HEK293T (cell line): ENCODE measurements at regions not wholly inside any gene's neighbourhood (a gene's known extent, or its start where the extent isn't known, plus 50 kb on each side); places are given as distances from the start of the nearest gene placed in this dataset.

Source experiments
- BHLHE40 ChIP-seq: fragments of 450-650 bp; IDR thresholded peaks from 2 replicates; pipeline ENCODE4 v1.6.1; 2016; ENCODE audit warnings: mild to moderate bottlenecking, moderate library complexity, borderline replicate concordance
- ELF4 ChIP-seq: fragments of 450-650 bp; IDR thresholded peaks from 2 replicates; pipeline ENCODE4 v1.6.1; 2017; ENCODE audit warnings: antibody characterized with exemption
- FOXA1 ChIP-seq: fragments of 450-650 bp; IDR thresholded peaks from 2 replicates; pipeline ENCODE4 v1.6.1; 2016; ENCODE audit warnings: mild to moderate bottlenecking
- FOXK2 ChIP-seq: fragments of 450-650 bp; IDR thresholded peaks from 2 replicates; pipeline ENCODE4 v1.6.1; 2016; ENCODE audit warnings: mild to moderate bottlenecking
- FOXM1 ChIP-seq: fragments of 450-650 bp; IDR thresholded peaks from 2 replicates; pipeline ENCODE4 v1.6.1; 2017; ENCODE audit warnings: mild to moderate bottlenecking, borderline replicate concordance
- HDGF ChIP-seq: fragments of 450-650 bp; IDR thresholded peaks from 2 replicates; pipeline ENCODE4 v1.6.1; 2017; ENCODE audit warnings: antibody characterized with exemption, borderline replicate concordance
- L3MBTL2 ChIP-seq: fragments of 450-650 bp; conservative IDR thresholded peaks from 2 replicates; pipeline ENCODE4 v1.6.1; 2016; ENCODE audit warnings: mild to moderate bottlenecking
- LEF1 ChIP-seq: fragments of 450-650 bp; IDR thresholded peaks from 2 replicates; pipeline ENCODE4 v1.6.1; 2017; ENCODE audit warnings: mild to moderate bottlenecking, borderline replicate concordance
- NFRKB ChIP-seq: fragments of 450-650 bp; IDR thresholded peaks from 2 replicates; pipeline ENCODE4 v1.6.1; 2016; ENCODE audit warnings: mild to moderate bottlenecking, moderate library complexity
- SP1 ChIP-seq: fragments of 450-650 bp; IDR thresholded peaks from 2 replicates; pipeline ENCODE4 v1.6.1; 2017
- SUZ12 ChIP-seq: fragments of 450-650 bp; IDR thresholded peaks from 2 replicates; pipeline ENCODE4 v1.6.1; 2016; ENCODE audit warnings: mild to moderate bottlenecking
- TARDBP ChIP-seq: fragments of 450-650 bp; IDR thresholded peaks from 2 replicates; pipeline ENCODE4 v1.6.1; 2016
- ZNF384 ChIP-seq: fragments of 450-650 bp; IDR thresholded peaks from 2 replicates; pipeline ENCODE4 v1.6.1; 2016
- TF ChIP-seq, protein P1 (sequence below): fragments of 450-650 bp; IDR thresholded peaks from 2 replicates; pipeline ENCODE4 v1.6.1; 2016

DNA sequence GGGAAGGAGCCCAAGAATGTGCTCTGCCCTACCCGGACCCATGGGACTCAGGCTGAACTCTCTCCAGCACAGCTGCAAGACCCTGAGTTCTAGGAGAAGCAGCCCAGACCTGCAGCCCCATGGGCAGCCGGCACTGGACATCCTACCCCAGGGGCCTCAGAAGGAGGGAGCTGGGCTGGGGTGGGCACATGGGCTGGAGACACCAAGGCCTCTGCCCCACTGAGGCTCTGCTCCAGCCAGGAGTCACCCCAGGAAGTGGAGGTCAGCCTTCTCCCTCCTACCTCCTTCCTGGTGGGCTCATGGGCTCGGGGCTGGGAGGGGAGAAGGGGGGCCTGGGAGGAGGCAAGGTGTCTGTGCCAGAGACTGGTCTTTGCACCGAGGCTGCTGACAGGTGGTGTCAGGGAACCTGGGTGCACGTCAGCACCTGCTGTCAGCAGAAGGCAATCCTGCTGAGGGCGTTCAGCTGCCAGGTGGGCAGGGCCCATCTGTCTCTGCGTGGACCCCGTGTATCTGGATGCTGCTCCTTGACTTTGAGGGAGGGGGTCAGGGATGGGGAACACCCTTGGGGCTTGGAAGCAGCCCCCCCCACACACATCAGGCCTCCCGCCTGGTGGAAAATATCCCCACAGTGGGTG, 95.2 kb downstream of the PDGFA start:
- TF ChIP-seq BHLHE40, result no peak
- TF ChIP-seq, protein P1, sequence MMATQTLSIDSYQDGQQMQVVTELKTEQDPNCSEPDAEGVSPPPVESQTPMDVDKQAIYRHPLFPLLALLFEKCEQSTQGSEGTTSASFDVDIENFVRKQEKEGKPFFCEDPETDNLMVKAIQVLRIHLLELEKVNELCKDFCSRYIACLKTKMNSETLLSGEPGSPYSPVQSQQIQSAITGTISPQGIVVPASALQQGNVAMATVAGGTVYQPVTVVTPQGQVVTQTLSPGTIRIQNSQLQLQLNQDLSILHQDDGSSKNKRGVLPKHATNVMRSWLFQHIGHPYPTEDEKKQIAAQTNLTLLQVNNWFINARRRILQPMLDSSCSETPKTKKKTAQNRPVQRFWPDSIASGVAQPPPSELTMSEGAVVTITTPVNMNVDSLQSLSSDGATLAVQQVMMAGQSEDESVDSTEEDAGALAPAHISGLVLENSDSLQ, result no peak
- no peak for TF ChIP-seq SUZ12
- TF ChIP-seq L3MBTL2, result no peak
- no peak for TF ChIP-seq TARDBP
- no peak for TF ChIP-seq SP1
- no peak for TF ChIP-seq FOXA1
- TF ChIP-seq HDGF, result no peak
- no peak for TF ChIP-seq FOXM1
- no peak for TF ChIP-seq NFRKB
- TF ChIP-seq ELF4, result no peak
- TF ChIP-seq ZNF384, result no peak
- TF ChIP-seq LEF1, result no peak
- TF ChIP-seq FOXK2, result no peak
